Fibroblast of mammary gland (primary cell): ENCODE measurements at regions not wholly inside any gene's neighbourhood (a gene's known extent, or its start where the extent isn't known, plus 50 kb on each side); places are given as distances from the start of the nearest gene placed in this dataset.

ENCODE experiments used
- DNase-seq: peaks from one replicate; pipeline ENCODE4 v3.0.0-alpha.2; 2010; ENCODE audit warnings: low read depth
- H3K4me3 ChIP-seq: 2 replicates; pipeline ENCODE4 v1.5.1; 2011; ENCODE audit warnings: low read depth, mild to moderate bottlenecking, low read length, moderate library complexity; ENCODE audit not compliant: control insufficient read depth
- CTCF ChIP-seq: conservative IDR thresholded peaks from 2 replicates; pipeline ENCODE4 v1.5.1; 2011; ENCODE audit warnings: low read depth, low read length, inconsistent platforms; ENCODE audit not compliant: control insufficient read depth, insufficient read depth

- DNase-seq, result peak; percentile 81
- no peak overlapping the region for H3K4me3 ChIP-seq
- TF ChIP-seq CTCF, result peak; percentile 87
Observed at GRCh38 chr14:30005114-30005808, 77.6 kb upstream of the PRKD1 start.

DNA sequence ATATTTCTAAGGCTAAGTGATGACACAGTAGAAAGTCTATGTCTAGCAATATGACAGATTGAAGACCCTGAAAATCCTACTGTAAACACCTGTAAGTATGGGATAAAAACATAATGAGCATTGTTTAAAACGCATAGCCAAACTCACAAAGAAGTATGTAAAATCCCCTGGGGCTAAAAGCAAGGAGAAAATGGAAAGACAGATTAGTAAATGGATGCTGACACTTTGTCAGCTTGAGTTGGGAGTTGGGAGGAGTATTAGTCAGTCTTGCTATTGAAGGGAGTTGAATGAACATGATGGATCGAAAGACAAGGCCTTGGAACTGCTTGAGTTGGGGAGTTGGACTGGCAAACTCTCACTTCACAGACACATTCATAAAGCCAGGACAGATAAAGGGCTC is 79.0 kb upstream of the PRKD1 start:
- no peak overlapping the region for H3K4me3 ChIP-seq
- no peak for TF ChIP-seq CTCF
- DNase-seq, result no peak

- no peak for TF ChIP-seq CTCF
- DNase-seq, result peak; percentile 20
Observed at GRCh38 chr14:30015489-30015888, 87.8 kb upstream of the PRKD1 start.

DNA sequence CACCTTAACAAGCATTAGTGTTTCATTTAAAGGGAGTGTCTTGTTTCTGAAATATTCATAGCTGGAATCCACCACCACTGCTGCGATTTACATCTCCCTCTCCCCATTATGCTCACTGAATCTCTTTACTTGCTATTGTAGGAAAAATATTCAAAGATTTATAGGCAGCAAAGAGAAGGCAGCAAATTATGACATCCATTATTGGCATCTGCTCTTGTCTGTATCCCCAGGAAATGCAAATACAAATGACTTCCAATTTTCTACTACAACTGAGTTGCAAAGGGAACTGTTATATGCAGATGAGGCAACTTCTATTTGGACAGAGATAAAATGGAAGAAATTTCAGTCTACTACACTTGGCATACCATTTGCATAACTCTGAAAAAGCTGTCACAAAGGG is 88.4 kb upstream of the PRKD1 start:
- no peak for DNase-seq
- H3K4me3 ChIP-seq, result no peak overlapping the region
- no peak for TF ChIP-seq CTCF

More at GRCh38 chr14:30015489-30015888, 87.8 kb upstream of the PRKD1 start:
- no peak overlapping the region for H3K4me3 ChIP-seq

- DNase-seq, result no peak
Observed at GRCh38 chr14:30017370-30017993, 89.8 kb upstream of the PRKD1 start.

DNA sequence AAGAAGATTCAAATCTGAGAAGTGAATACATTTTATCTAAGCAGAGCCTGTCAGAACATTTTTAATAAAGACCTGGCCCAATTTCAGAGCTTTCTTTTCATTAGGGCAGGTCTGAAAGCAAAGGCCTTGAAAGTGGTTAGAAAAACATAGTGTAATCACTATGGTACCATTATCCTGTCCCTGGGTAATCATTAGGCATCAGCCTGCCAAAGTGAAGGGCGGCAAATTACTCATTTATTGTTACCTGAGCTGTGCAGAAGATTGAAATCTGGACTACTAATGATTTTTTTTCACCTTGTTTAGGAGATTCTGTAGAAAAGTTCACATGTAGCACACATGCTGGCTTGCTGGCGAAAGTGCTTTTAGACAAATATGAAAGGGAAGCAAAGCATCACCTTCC is 92.6 kb upstream of the PRKD1 start:
- no peak for DNase-seq
- H3K4me3 ChIP-seq, result no peak overlapping the region
- no peak for TF ChIP-seq CTCF

More at GRCh38 chr14:30017370-30017993, 89.8 kb upstream of the PRKD1 start:
- no peak for TF ChIP-seq CTCF
- no peak overlapping the region for H3K4me3 ChIP-seq
